Calu3 (cell line): ENCODE measurements at regions not wholly inside any gene's neighbourhood (a gene's known extent, or its start where the extent isn't known, plus 50 kb on each side); places are given as distances from the start of the nearest gene placed in this dataset.

Experiments used
- BruUV-seq: library from RNA; stranded (reverse); fragments of 400-500 nt; replicated peaks from 2 replicates; lab custom pipeline; 2021; lab: Mats Ljungman, UMichigan
- CTCF ChIA-PET: fragments of 300-600 bp; sonication (Branson Sonifier 250); formaldehyde crosslinking; loops from one replicate; lab custom pipeline; 2022; ENCODE audit warnings: antibody characterized with exemption; lab: Charles Lee
- DNase-seq: peaks from one replicate; pipeline ENCODE4 v3.0.0; 2022
- H3K27ac Mint-ChIP-seq: one replicate; pipeline ENCODE4 v1.8.0; 2022; ENCODE audit warnings: mixed read lengths; ENCODE audit not compliant: unreplicated experiment
- H3K27me3 Mint-ChIP-seq: one replicate; pipeline ENCODE4 v1.8.0; 2022; ENCODE audit warnings: mixed read lengths; ENCODE audit not compliant: unreplicated experiment
- H3K36me3 Mint-ChIP-seq: one replicate; pipeline ENCODE4 v1.8.0; 2022; ENCODE audit warnings: mild to moderate bottlenecking, moderate library complexity, mixed read lengths; ENCODE audit not compliant: insufficient read depth, unreplicated experiment
- H3K4me1 Mint-ChIP-seq: one replicate; pipeline ENCODE4 v1.8.0; 2022; ENCODE audit warnings: mild to moderate bottlenecking, low read depth, mixed read lengths; ENCODE audit not compliant: unreplicated experiment
- H3K4me3 Mint-ChIP-seq: one replicate; pipeline ENCODE4 v1.8.0; 2022; ENCODE audit warnings: mild to moderate bottlenecking, low read depth, moderate library complexity, mixed read lengths; ENCODE audit not compliant: unreplicated experiment
- H3K9me3 Mint-ChIP-seq: one replicate; pipeline ENCODE4 v1.8.0; 2022; ENCODE audit warnings: low read depth, mixed read lengths; ENCODE audit not compliant: unreplicated experiment
- CTCF ChIP-seq: fragments of 200-600 bp; IDR thresholded peaks from one replicate; pipeline ENCODE4 v1.8.0; 2022; ENCODE audit warnings: antibody characterized with exemption; ENCODE audit not compliant: unreplicated experiment
- intact Hi-C: fragments of 100-400 bp; cut with micrococcal nuclease; formaldehyde crosslinking; loops from one replicate; pipeline ENCODE4 v1.10.0; 2022; ENCODE audit not compliant: unreplicated experiment

- no TSS peak for BruUV-seq
These were observed 1304.6 kb downstream of the EPHA7 start for GRCh38 chr6:92114797-92115196.

GRCh38 chr6:92114091-92114675, 1305.2 kb downstream of the EPHA7 start:
- CTCF ChIA-PET = no interaction called here
- no peak for DNase-seq
- no TSS peak for BruUV-seq
- intact Hi-C loops = no loop called here
- TF ChIP-seq CTCF = no peak
- no peaks in the 10 kb centered on the region for H3K27me3 Mint-ChIP-seq
- H3K9me3 Mint-ChIP-seq = peaks cover 10% of the 10 kb centered on the region
- H3K4me3 Mint-ChIP-seq = no peak overlapping the region
- H3K4me1 Mint-ChIP-seq = no peaks in the 10 kb centered on the region
- no peak overlapping the region for H3K27ac Mint-ChIP-seq
- H3K36me3 Mint-ChIP-seq = no peaks in the 10 kb centered on the region

More at GRCh38 chr6:92114797-92115196, 1304.6 kb downstream of the EPHA7 start:
- DNase-seq = no peak
- CTCF ChIA-PET = no interaction called here
- Mint-ChIP-seq H3K27ac (no peak overlapping the region), H3K27me3 (no peaks in the 10 kb centered on the region), H3K4me1 (no peaks in the 10 kb centered on the region), H3K36me3 (no peaks in the 10 kb centered on the region), H3K4me3 (no peak overlapping the region), H3K9me3 (peaks cover 10% of the 10 kb centered on the region)
- TF ChIP-seq CTCF = no peak
- intact Hi-C loops = no loop called here

- no peaks in the 10 kb centered on the region for H3K27me3 Mint-ChIP-seq
- CTCF ChIA-PET = no interaction called here
- H3K27ac Mint-ChIP-seq = no peak overlapping the region
- BruUV-seq = no TSS peak
- H3K36me3 Mint-ChIP-seq = no peaks in the 10 kb centered on the region
- intact Hi-C loops = no loop called here
- H3K4me3 Mint-ChIP-seq = no peak overlapping the region
- no peak for TF ChIP-seq CTCF
- no peaks in the 10 kb centered on the region for H3K4me1 Mint-ChIP-seq
- peaks cover 14% of the 10 kb centered on the region for H3K9me3 Mint-ChIP-seq
- no peak for DNase-seq
These were observed 1308.0 kb downstream of the EPHA7 start for GRCh38 chr6:92111386-92111785.

GRCh38 chr6:92110403-92110802, 1309.0 kb downstream of the EPHA7 start:
- H3K27ac Mint-ChIP-seq = no peak overlapping the region

More at GRCh38 chr6:92110403-92110802, 1309.0 kb downstream of the EPHA7 start:
- Mint-ChIP-seq H3K36me3 (no peaks in the 10 kb centered on the region), H3K4me1 (no peaks in the 10 kb centered on the region), H3K9me3 (peaks cover 17% of the 10 kb centered on the region), H3K27me3 (no peaks in the 10 kb centered on the region), H3K4me3 (no peak overlapping the region)
- CTCF ChIA-PET = no interaction called here
- no TSS peak for BruUV-seq
- intact Hi-C loops = no loop called here
- TF ChIP-seq CTCF = no peak
- DNase-seq = no peak
